ENCODE measurements at regions not wholly inside any gene's neighbourhood (a gene's known extent, or its start where the extent isn't known, plus 50 kb on each side); places are given as distances from the start of the nearest gene placed in this dataset.

- 68 to 71% methylated on average over 2 of the region's 2 CpGs for WGBS, 2 donors
- Histone ChIP-seq H3K36me3 (no peaks in the 10 kb centered on the region), H3K9me3 (no peaks in the 10 kb centered on the region), H3K4me3 (no peak overlapping the region), H3K27ac (no peak overlapping the region), H3K4me1 (no peaks in the 10 kb centered on the region), H3K27me3 (no peaks in the 10 kb centered on the region)
- no peak for DNase-seq (ENCODE audit: low spot score in 2 of 2)
- TF ChIP-seq, protein P1, sequence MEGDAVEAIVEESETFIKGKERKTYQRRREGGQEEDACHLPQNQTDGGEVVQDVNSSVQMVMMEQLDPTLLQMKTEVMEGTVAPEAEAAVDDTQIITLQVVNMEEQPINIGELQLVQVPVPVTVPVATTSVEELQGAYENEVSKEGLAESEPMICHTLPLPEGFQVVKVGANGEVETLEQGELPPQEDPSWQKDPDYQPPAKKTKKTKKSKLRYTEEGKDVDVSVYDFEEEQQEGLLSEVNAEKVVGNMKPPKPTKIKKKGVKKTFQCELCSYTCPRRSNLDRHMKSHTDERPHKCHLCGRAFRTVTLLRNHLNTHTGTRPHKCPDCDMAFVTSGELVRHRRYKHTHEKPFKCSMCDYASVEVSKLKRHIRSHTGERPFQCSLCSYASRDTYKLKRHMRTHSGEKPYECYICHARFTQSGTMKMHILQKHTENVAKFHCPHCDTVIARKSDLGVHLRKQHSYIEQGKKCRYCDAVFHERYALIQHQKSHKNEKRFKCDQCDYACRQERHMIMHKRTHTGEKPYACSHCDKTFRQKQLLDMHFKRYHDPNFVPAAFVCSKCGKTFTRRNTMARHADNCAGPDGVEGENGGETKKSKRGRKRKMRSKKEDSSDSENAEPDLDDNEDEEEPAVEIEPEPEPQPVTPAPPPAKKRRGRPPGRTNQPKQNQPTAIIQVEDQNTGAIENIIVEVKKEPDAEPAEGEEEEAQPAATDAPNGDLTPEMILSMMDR (IDR thresholded peaks at IDR 0.05) = no peak
- no peak for TF ChIP-seq EP300 (IDR thresholded peaks at IDR 0.05)
- TF ChIP-seq POLR2A (IDR thresholded peaks at IDR 0.05) = no peak
These were observed 350.5 kb downstream of the ARL6IP6 start for GRCh38 chr2:153068915-153069314.

DNA sequence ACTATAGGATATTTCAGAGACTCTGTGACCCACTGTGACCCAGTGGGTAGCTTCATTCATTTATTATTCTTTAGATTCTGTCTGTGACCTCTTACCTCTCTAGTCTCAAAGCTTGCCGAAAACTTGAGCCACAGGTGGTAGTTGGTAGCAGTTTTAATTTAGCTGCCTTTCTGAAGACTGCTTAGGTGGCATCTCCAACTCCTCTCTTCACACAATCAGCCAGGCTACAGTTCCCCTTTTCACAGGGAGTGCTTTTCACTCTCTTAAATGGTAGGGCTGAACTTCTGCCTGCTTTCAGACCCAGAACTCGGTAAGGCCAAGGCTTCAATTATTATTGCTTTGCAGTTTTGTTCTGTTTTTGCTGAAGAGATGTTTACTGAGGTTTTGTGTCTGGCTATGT lies 349.6 kb downstream of the ARL6IP6 start:
- no peak for DNase-seq (ENCODE audit: low spot score in 2 of 2)
- no peak overlapping the region for H3K27ac ChIP-seq
- H3K9me3 ChIP-seq = no peaks in the 10 kb centered on the region
- no peak overlapping the region for H3K4me3 ChIP-seq
- TF ChIP-seq EP300 (IDR thresholded peaks at IDR 0.05) = no peak
- TF ChIP-seq, protein P1 (IDR thresholded peaks at IDR 0.05) = no peak
- no peak for TF ChIP-seq POLR2A (IDR thresholded peaks at IDR 0.05)
- no peaks in the 10 kb centered on the region for H3K4me1 ChIP-seq
- WGBS, 2 donors = 73 to 77% methylated on average over 2 of the region's 2 CpGs
- H3K36me3 ChIP-seq = no peaks in the 10 kb centered on the region
- H3K27me3 ChIP-seq = no peaks in the 10 kb centered on the region

GRCh38 chr2:153059338-153060052 lies 341.1 kb downstream of the ARL6IP6 start:
- Histone ChIP-seq H3K9me3 (no peaks in the 10 kb centered on the region), H3K27ac (no peak overlapping the region), H3K4me3 (no peak overlapping the region), H3K4me1 (no peaks in the 10 kb centered on the region), H3K36me3 (no peaks in the 10 kb centered on the region), H3K27me3 (no peaks in the 10 kb centered on the region)
- TF ChIP-seq POLR2A (IDR thresholded peaks at IDR 0.05) (no peak), EP300 (IDR thresholded peaks at IDR 0.05) (no peak)
- TF ChIP-seq, protein P1 (IDR thresholded peaks at IDR 0.05) = no peak
- 44 to 53% methylated on average over 3 of the region's 3 CpGs for WGBS, 2 donors
- no peak for DNase-seq (ENCODE audit: low spot score in 2 of 2)

GRCh38 chr2:153057743-153058142 lies 339.3 kb downstream of the ARL6IP6 start:
- Histone ChIP-seq H3K27me3 (no peaks in the 10 kb centered on the region), H3K4me3 (no peak overlapping the region), H3K27ac (no peak overlapping the region), H3K9me3 (no peaks in the 10 kb centered on the region), H3K4me1 (no peaks in the 10 kb centered on the region), H3K36me3 (no peaks in the 10 kb centered on the region)
- 70 to 83% methylated on average over 1 of the region's 1 CpG for WGBS, 2 donors
- no peak for DNase-seq (ENCODE audit: low spot score in 2 of 2)
- TF ChIP-seq, protein P1 (IDR thresholded peaks at IDR 0.05) = no peak
- TF ChIP-seq EP300 (IDR thresholded peaks at IDR 0.05) (no peak), POLR2A (IDR thresholded peaks at IDR 0.05) (no peak)

DNA sequence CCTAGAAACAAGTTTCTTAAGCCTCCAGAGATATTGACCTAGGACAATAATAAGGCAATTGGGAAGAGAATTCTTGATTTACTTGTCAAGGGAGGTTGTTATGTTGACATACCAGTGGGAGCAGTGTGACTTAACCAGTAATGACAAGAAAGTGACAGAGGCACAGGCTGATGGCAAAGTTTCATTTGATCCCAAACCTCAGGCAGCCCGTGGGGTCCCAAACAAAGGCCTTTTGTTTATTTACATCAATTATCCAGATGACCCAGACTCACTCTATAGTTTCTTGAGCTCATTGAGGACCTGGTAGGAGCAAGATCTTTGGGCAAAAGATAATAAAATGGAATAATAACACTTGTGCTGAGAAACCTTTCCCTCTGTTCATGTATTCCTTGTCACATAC lies 336.8 kb downstream of the ARL6IP6 start:
- Histone ChIP-seq H3K27ac (no peak overlapping the region), H3K4me3 (no peak overlapping the region), H3K27me3 (no peaks in the 10 kb centered on the region), H3K9me3 (no peaks in the 10 kb centered on the region), H3K36me3 (no peaks in the 10 kb centered on the region), H3K4me1 (no peaks in the 10 kb centered on the region)
- 32 to 38% methylated on average over 1 of the region's 1 CpG for WGBS, 2 donors
- TF ChIP-seq, protein P1 (IDR thresholded peaks at IDR 0.05) = no peak
- TF ChIP-seq POLR2A (IDR thresholded peaks at IDR 0.05) = no peak
- TF ChIP-seq EP300 (IDR thresholded peaks at IDR 0.05) = no peak
- no peak for DNase-seq (ENCODE audit: low spot score in 2 of 2)
